ENCODE measurements at regions not wholly inside any gene's neighbourhood (a gene's known extent, or its start where the extent isn't known, plus 50 kb on each side); places are given as distances from the start of the nearest gene placed in this dataset.

DNA sequence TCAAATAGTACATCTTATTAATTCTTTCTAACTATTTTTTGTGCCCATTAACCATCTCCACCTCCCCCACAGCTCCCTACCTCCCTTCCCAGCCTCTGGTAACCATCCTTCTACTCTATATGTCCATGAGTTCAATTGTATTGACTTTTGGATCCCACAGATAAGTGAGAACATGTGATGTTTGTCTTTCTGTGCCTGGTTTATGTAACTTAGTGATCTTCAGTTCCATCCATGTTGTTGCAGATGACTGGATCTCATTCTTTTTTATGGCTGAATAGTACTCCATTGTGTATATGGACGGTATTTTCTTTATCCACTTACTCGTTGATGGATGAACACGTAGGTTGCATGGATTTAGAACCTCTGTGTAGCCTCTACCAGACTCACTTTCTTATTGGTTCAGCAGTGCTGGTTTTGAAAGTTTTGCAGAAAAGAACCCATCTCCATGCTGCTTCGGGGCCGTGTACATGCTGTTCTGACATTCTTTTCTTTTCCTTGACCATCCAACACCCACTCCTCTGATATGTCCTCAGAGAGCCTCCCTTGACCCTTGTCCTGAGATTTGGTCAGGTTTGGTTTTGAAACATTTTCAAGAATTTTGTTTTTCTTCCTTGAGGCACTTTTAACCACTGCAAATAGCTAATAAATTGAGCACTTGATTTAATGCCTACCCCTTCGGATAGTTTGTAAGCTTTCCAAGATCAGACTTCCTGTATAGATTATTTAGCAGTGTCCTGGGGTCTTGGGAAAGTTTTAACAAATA lies 231.2 kb upstream of the ZFP64 start:
- Histone ChIP-seq H3K4me1 (replicated peaks in 1 of 4; ENCODE audit: control insufficient read depth in 3 of 4, insufficient read depth in 4 of 4, low read length in 3 of 4) (no peaks in the 10 kb centered on the region), H3K14ac (ENCODE audit: insufficient read length) (no peak overlapping the region), H4K8ac (ENCODE audit: extremely low read depth, insufficient read depth, low read length) (no peak overlapping the region), H3K79me1 (ENCODE audit: low read depth, low read length) (no peaks in the 10 kb centered on the region), H2BK20ac (ENCODE audit: low read length) (no peak overlapping the region), H3K56ac (replicated peaks; ENCODE audit: insufficient read length, low read depth, low read length) (no peak overlapping the region), H4K5ac (ENCODE audit: insufficient read length, low read depth, low read length) (no peak overlapping the region), H3K79me2 (ENCODE audit: control insufficient read depth in 1 of 2, insufficient read depth in 2 of 2, low read length in 2 of 2) (no peaks in the 10 kb centered on the region), H2BK15ac (ENCODE audit: low read length) (no peak overlapping the region), H3K4ac (replicated peaks; ENCODE audit: insufficient read length, low read depth, low read length) (no peak overlapping the region), H2AFZ (ENCODE audit: low read length) (no peak overlapping the region), H4K91ac (replicated peaks; ENCODE audit: insufficient read length, low read length) (no peak overlapping the region), H3K4me2 (ENCODE audit: insufficient read depth in 1 of 2, low read depth in 2 of 2, low read length in 2 of 2) (no peak overlapping the region), H3K23ac (ENCODE audit: insufficient read length) (no peak overlapping the region), H4K20me1 (replicated peaks in 1 of 2; ENCODE audit: control insufficient read depth in 1 of 2, insufficient read depth in 2 of 2, low read length in 2 of 2) (no peaks in the 10 kb centered on the region), H3K4me3 (ENCODE audit: extremely low read depth in 1 of 4, insufficient read depth in 2 of 4, low read depth in 3 of 4, low read length in 4 of 4) (no peak overlapping the region), H3K27ac (ENCODE audit: low read depth, low read length) (no peak overlapping the region), H3K27me3 (replicated peaks in 1 of 4; ENCODE audit: control insufficient read depth in 3 of 4, extremely low read depth in 1 of 4, insufficient read depth in 3 of 4, low read length in 3 of 4) (no peaks in the 10 kb centered on the region), H3K9ac (replicated peaks in 1 of 4; ENCODE audit: extremely low read depth in 1 of 4, low read depth in 3 of 4, low read length in 3 of 4) (no peak overlapping the region), H2BK120ac (replicated peaks; ENCODE audit: low read depth, low read length) (no peak overlapping the region), H3K18ac (ENCODE audit: extremely low read depth, low read length) (no peak overlapping the region), H3K36me3 (ENCODE audit: control insufficient read depth in 2 of 4, insufficient read depth in 4 of 4, low read length in 3 of 4) (no peaks in the 10 kb centered on the region), H2BK12ac (ENCODE audit: low read depth, low read length) (no peak overlapping the region), H2BK5ac (ENCODE audit: low read depth, low read length) (no peak overlapping the region), H2AK5ac (ENCODE audit: low read depth, low read length) (no peak overlapping the region), H3K9me3 (ENCODE audit: insufficient read depth in 2 of 2, low read depth in 1 of 2, low read length in 1 of 2) (peaks cover 0 to 3% of the 10 kb centered on the region in 2 experiments; a peak in 1 of 4 replicates), H3K23me2 (ENCODE audit: low read depth, low read length) (peaks cover 2% of the 10 kb centered on the region; the same call in 1 of the 2 replicates)
- DNase-seq (ENCODE audit: low read depth in 1 of 2, low spot score in 2 of 2) (no peak), FAIRE-seq (no peak)
- CTCF ChIA-PET (ENCODE audit: partially characterized antibody), result no interaction called here
- 84% methylated on average over 6 of the region's 6 CpGs; no CpG with 5 or more reads in 1 of the 2 experiments for WGBS, 2 experiments (ENCODE audit: extremely low coverage in 1 of 2, insufficient coverage in 1 of 2, insufficient read length in 1 of 2, insufficient replicate concordance in 2 of 2, low coverage in 1 of 2, low lambda C conversion rate in 2 of 2, missing lambda C conversion rate in 1 of 2)
- POLR2A ChIA-PET (ENCODE audit: partially characterized antibody), result no interaction called here
- no peak for TF ChIP-seq SRF (IDR thresholded peaks at IDR 0.05; ENCODE audit: low read depth, low read length)
- no peak for TF ChIP-seq GTF2F1 (IDR thresholded peaks at IDR 0.05; ENCODE audit: borderline replicate concordance, low read depth, low read length)
- TF ChIP-seq SP1 (IDR thresholded peaks at IDR 0.05; ENCODE audit: low read depth, low read length), result no peak
- TF ChIP-seq NRF1 (IDR thresholded peaks at IDR 0.05; ENCODE audit: low read depth, low read length), result no peak
- TF ChIP-seq KDM4A (IDR thresholded peaks at IDR 0.05; ENCODE audit: low read depth, low read length, severe bottlenecking), result no peak
- TF ChIP-seq, protein P1, sequence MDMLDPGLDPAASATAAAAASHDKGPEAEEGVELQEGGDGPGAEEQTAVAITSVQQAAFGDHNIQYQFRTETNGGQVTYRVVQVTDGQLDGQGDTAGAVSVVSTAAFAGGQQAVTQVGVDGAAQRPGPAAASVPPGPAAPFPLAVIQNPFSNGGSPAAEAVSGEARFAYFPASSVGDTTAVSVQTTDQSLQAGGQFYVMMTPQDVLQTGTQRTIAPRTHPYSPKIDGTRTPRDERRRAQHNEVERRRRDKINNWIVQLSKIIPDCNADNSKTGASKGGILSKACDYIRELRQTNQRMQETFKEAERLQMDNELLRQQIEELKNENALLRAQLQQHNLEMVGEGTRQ (IDR thresholded peaks at IDR 0.05; ENCODE audit: low read length), result no peak
- TF ChIP-seq EZH2 (IDR thresholded peaks at IDR 0.05; ENCODE audit: low read depth, low read length, severe bottlenecking), result no peak
- TF ChIP-seq CTCF (IDR thresholded peaks at IDR 0.05; ENCODE audit: control extremely low read depth in 1 of 3, insufficient read depth in 1 of 3, low read depth in 1 of 3, low read length in 3 of 3), result no peak
- no peak for TF ChIP-seq MAFK (IDR thresholded peaks at IDR 0.05; ENCODE audit: low read depth, low read length)
- TF ChIP-seq JUND (IDR thresholded peaks at IDR 0.05; ENCODE audit: low read length), result no peak

Measured in H1 (cell line).